H1 (cell line): ENCODE measurements at regions not wholly inside any gene's neighbourhood (a gene's known extent, or its start where the extent isn't known, plus 50 kb on each side); places are given as distances from the start of the nearest gene placed in this dataset.

Experiments used
- CTCF ChIA-PET: fragments of 300-600 bp; sonication (Branson Sonifier 250); formaldehyde crosslinking; loops from one replicate; lab custom pipeline; 2021; ENCODE audit not compliant: partially characterized antibody; lab: Charles Lee
- POLR2A ChIA-PET: fragments of 300-600 bp; sonication (Branson Sonifier 250); formaldehyde crosslinking; loops from one replicate; lab custom pipeline; 2021; ENCODE audit warnings: inconsistent platforms; ENCODE audit not compliant: partially characterized antibody; lab: Charles Lee
- DNase-seq, 2 experiments: peaks; one replicate each; pipeline versions ENCODE4 v3.0.0 to v3.0.0-alpha.2; 2010 to 2022; ENCODE audit warnings: low spot score in 2 of 2, low read depth in 1 of 2, mixed read lengths in 1 of 2
- FAIRE-seq: peaks from 2 replicates; lab custom pipeline; 2011; peaks lifted over from hg19 to GRCh38; lab: Jason Lieb, UNC
- H2AFZ ChIP-seq: 2 replicates; pipeline ENCODE4 v1.8.1; 2012; ENCODE audit warnings: low read length, inconsistent platforms
- H2AK5ac ChIP-seq: 2 replicates; pipeline ENCODE4 v1.6.1; 2013; ENCODE audit warnings: low read depth, low read length
- H2BK120ac ChIP-seq: replicated peaks from 2 replicates; pipeline ENCODE3; 2013; ENCODE audit warnings: low read depth, low read length, inconsistent platforms
- H2BK12ac ChIP-seq: 2 replicates; pipeline ENCODE4 v1.6.1; 2013; ENCODE audit warnings: low read depth, low read length
- H2BK15ac ChIP-seq: 2 replicates; pipeline ENCODE4 v1.6.1; 2013; ENCODE audit warnings: low read length
- H2BK20ac ChIP-seq: 2 replicates; pipeline ENCODE4 v1.6.1; 2013; ENCODE audit warnings: low read length
- H2BK5ac ChIP-seq: 2 replicates; pipeline ENCODE4 v1.6.1; 2013; ENCODE audit warnings: low read depth, low read length
- H3K14ac ChIP-seq: 2 replicates; pipeline ENCODE4 v1.6.1; 2013; ENCODE audit warnings: inconsistent platforms; ENCODE audit not compliant: insufficient read length
- H3K18ac ChIP-seq: 2 replicates; pipeline ENCODE4 v1.6.1; 2013; ENCODE audit warnings: low read length; ENCODE audit errors: extremely low read depth
- H3K23ac ChIP-seq: 2 replicates; pipeline ENCODE4 v1.6.1; 2013; ENCODE audit warnings: inconsistent platforms; ENCODE audit not compliant: insufficient read length
- H3K23me2 ChIP-seq: 2 replicates; pipeline ENCODE4 v1.6.1; 2013; ENCODE audit warnings: low read depth, low read length
- H3K27ac ChIP-seq: 2 replicates; pipeline ENCODE4 v1.6.1; 2011; ENCODE audit warnings: low read depth, low read length, inconsistent platforms
- H3K27me3 ChIP-seq, 4 experiments: replicated peaks in 1 of 4; 1 replicate in 1 of 4; 2 replicates in 3 of 4; pipeline versions ENCODE4 v1.6.1 to v1.8.1; 2011 to 2013; ENCODE audit warnings: low read length in 3 of 4, mild to moderate bottlenecking in 3 of 4, inconsistent platforms in 2 of 4, mixed read lengths in 2 of 4, moderate library complexity in 1 of 4; ENCODE audit not compliant: control insufficient read depth in 3 of 4, insufficient read depth in 3 of 4; ENCODE audit errors: extremely low read depth in 1 of 4
- H3K36me3 ChIP-seq, 4 experiments: 2 replicates each; pipeline versions ENCODE4 v1.6.1 to v1.8.1; 2011 to 2013; ENCODE audit warnings: mild to moderate bottlenecking in 4 of 4, low read length in 3 of 4, moderate library complexity in 2 of 4, control low read depth in 1 of 4, inconsistent platforms in 1 of 4; ENCODE audit not compliant: insufficient read depth in 4 of 4, control insufficient read depth in 2 of 4
- H3K4ac ChIP-seq: replicated peaks from 2 replicates; pipeline ENCODE3; 2013; ENCODE audit warnings: low read length, low read depth, mixed read lengths, inconsistent platforms; ENCODE audit not compliant: insufficient read length
- H3K4me1 ChIP-seq, 4 experiments: replicated peaks in 1 of 4; 1 replicate in 1 of 4; 2 replicates in 3 of 4; pipeline versions ENCODE4 v1.6.1 to v1.8.1; 2011 to 2013; ENCODE audit warnings: low read length in 3 of 4, inconsistent platforms in 2 of 4, mixed read lengths in 1 of 4; ENCODE audit not compliant: insufficient read depth in 4 of 4, control insufficient read depth in 3 of 4
- H3K4me2 ChIP-seq, 2 experiments: 2 replicates each; pipeline versions ENCODE4 v1.6.1 to v1.8.1; 2011 to 2013; ENCODE audit warnings: low read depth in 2 of 2, low read length in 2 of 2, control low read depth in 1 of 2, inconsistent platforms in 1 of 2, mild to moderate bottlenecking in 1 of 2; ENCODE audit not compliant: insufficient read depth in 1 of 2
- H3K4me3 ChIP-seq, 4 experiments: fragments of 200-600, 300-600 bp in 1 of 4; sonication (generic), shearing (Covaris generic), sonication (Bioruptor Twin) in 1 of 4; 2 replicates each; pipeline versions ENCODE4 v1.5.1 to v1.8.1; 2011 to 2016; ENCODE audit warnings: low read length in 4 of 4, low read depth in 3 of 4, control low read depth in 2 of 4, inconsistent platforms in 2 of 4, mild to moderate bottlenecking in 2 of 4, mixed read lengths in 1 of 4, moderate library complexity in 1 of 4; ENCODE audit not compliant: insufficient read depth in 2 of 4; ENCODE audit errors: extremely low read depth in 1 of 4
- H3K56ac ChIP-seq: replicated peaks from 2 replicates; pipeline ENCODE3; 2013; ENCODE audit warnings: low read depth, mild to moderate bottlenecking, mixed read lengths, low read length, inconsistent platforms; ENCODE audit not compliant: insufficient read length
- H3K79me1 ChIP-seq: 2 replicates; pipeline ENCODE4 v1.6.1; 2013; ENCODE audit warnings: low read depth, low read length, control low read depth
- H3K79me2 ChIP-seq, 2 experiments: 2 replicates each; pipeline versions ENCODE4 v1.6.1 to v1.8.1; 2012 to 2013; ENCODE audit warnings: low read length in 2 of 2, mild to moderate bottlenecking in 2 of 2, inconsistent platforms in 1 of 2; ENCODE audit not compliant: insufficient read depth in 2 of 2, control insufficient read depth in 1 of 2
- H3K9ac ChIP-seq, 4 experiments: replicated peaks in 1 of 4; 1 replicate in 1 of 4; 2 replicates in 3 of 4; pipeline versions ENCODE4 v1.6.1 to v1.8.1; 2011 to 2013; ENCODE audit warnings: low read depth in 3 of 4, low read length in 3 of 4, control low read depth in 2 of 4, mild to moderate bottlenecking in 2 of 4, moderate library complexity in 2 of 4, inconsistent platforms in 1 of 4; ENCODE audit errors: extremely low read depth in 1 of 4
- H3K9me3 ChIP-seq, 2 experiments: 2 replicates each; pipeline versions ENCODE4 v1.6.1 to v1.8.1; 2012 to 2013; ENCODE audit warnings: mild to moderate bottlenecking in 2 of 2, moderate library complexity in 2 of 2, control low read depth in 1 of 2, inconsistent platforms in 1 of 2, low read depth in 1 of 2, low read length in 1 of 2, mixed read lengths in 1 of 2; ENCODE audit not compliant: insufficient read depth in 2 of 2
- H4K20me1 ChIP-seq, 2 experiments: replicated peaks in 1 of 2; 2 replicates each; pipeline versions ENCODE3 to v1.8.1; 2011 to 2013; ENCODE audit warnings: inconsistent platforms in 2 of 2, low read length in 2 of 2, mild to moderate bottlenecking in 1 of 2; ENCODE audit not compliant: insufficient read depth in 2 of 2, control insufficient read depth in 1 of 2
- H4K5ac ChIP-seq: 2 replicates; pipeline ENCODE4 v1.6.1; 2013; ENCODE audit warnings: low read length, low read depth, mixed read lengths, inconsistent platforms; ENCODE audit not compliant: insufficient read length
- H4K8ac ChIP-seq: 2 replicates; pipeline ENCODE4 v1.8.0; 2013; ENCODE audit warnings: mild to moderate bottlenecking, moderate library complexity, low read length, inconsistent platforms; ENCODE audit not compliant: insufficient read depth; ENCODE audit errors: extremely low read depth
- H4K91ac ChIP-seq: replicated peaks from 2 replicates; pipeline ENCODE3; 2013; ENCODE audit warnings: low read length, mixed read lengths, inconsistent platforms; ENCODE audit not compliant: insufficient read length
- ASH2L ChIP-seq: fragments of 200-600, 300-600 bp; sonication (generic); IDR thresholded peaks from one replicate; pipeline ENCODE4 v1.7.1; 2017; ENCODE audit warnings: low read length
- FOSL1 ChIP-seq: IDR thresholded peaks from 2 replicates; pipeline ENCODE4 v1.6.1; 2011; ENCODE audit warnings: mild to moderate bottlenecking, low read depth, low read length, moderate library complexity; ENCODE audit not compliant: insufficient read depth
- GABPA ChIP-seq: IDR thresholded peaks from 2 replicates; pipeline ENCODE4 v1.6.1; 2011; ENCODE audit warnings: mild to moderate bottlenecking, low read length, moderate library complexity, borderline replicate concordance; ENCODE audit not compliant: insufficient read depth
- JUN ChIP-seq: IDR thresholded peaks from 2 replicates; pipeline ENCODE4 v1.6.1; 2011; ENCODE audit warnings: low read depth, mild to moderate bottlenecking, improper control_type of control experiment, low read length
- JUND ChIP-seq: IDR thresholded peaks from 2 replicates; pipeline ENCODE4 v1.6.1; 2011; ENCODE audit warnings: mild to moderate bottlenecking, improper control_type of control experiment, low read length
- PHF8 ChIP-seq: fragments of 200-600 bp; sonication (generic); conservative IDR thresholded peaks from 2 replicates; pipeline ENCODE4 v1.7.1; 2012; ENCODE audit warnings: low read depth, mild to moderate bottlenecking, inconsistent platforms, low read length, moderate library complexity
- RBBP5 ChIP-seq: IDR thresholded peaks from 2 replicates; pipeline ENCODE4 v1.7.1; 2012; ENCODE audit warnings: low read depth, mild to moderate bottlenecking, inconsistent platforms, low read length, moderate library complexity, borderline replicate concordance
- SIRT6 ChIP-seq: IDR thresholded peaks from one replicate; pipeline ENCODE4 v1.7.1; 2012; ENCODE audit warnings: low read length, inconsistent platforms
- SP1 ChIP-seq: IDR thresholded peaks from 2 replicates; pipeline ENCODE4 v1.6.1; 2011; ENCODE audit warnings: low read depth, low read length
- SP4 ChIP-seq: IDR thresholded peaks from 2 replicates; pipeline ENCODE4 v1.6.1; 2012; ENCODE audit warnings: low read length, inconsistent platforms
- TAF1 ChIP-seq: IDR thresholded peaks from 2 replicates; pipeline ENCODE4 v1.6.1; 2011; ENCODE audit warnings: mild to moderate bottlenecking, low read depth, low read length
- TEAD4 ChIP-seq: IDR thresholded peaks from 2 replicates; pipeline ENCODE4 v1.6.1; 2012; ENCODE audit warnings: low read depth, low read length, inconsistent platforms, mixed read lengths
- YY1 ChIP-seq: IDR thresholded peaks from 2 replicates; pipeline ENCODE4 v1.6.1; 2011; ENCODE audit warnings: low read depth, mild to moderate bottlenecking, low read length
- WGBS, 2 experiments: shearing (Covaris generic) in 1 of 2; methylation state at CpG; one replicate each; pipeline versions ENCODE4 v1.1.6 to v1.1.7; 2013 to 2015; ENCODE audit warnings: low lambda C conversion rate in 2 of 2, mixed read lengths in 2 of 2, inconsistent platforms in 1 of 2, low coverage in 1 of 2, missing lambda C conversion rate in 1 of 2; ENCODE audit not compliant: insufficient replicate concordance in 2 of 2, insufficient coverage in 1 of 2, insufficient read length in 1 of 2; ENCODE audit errors: extremely low coverage in 1 of 2, missing lambda C conversion rate in 1 of 2; 5-methylcytosine and 5-hydroxymethylcytosine counted together
- TF ChIP-seq, protein P1 (sequence below): IDR thresholded peaks from 2 replicates; pipeline ENCODE4 v1.6.1; 2011; ENCODE audit warnings: low read length, improper control_type of control experiment

DNA sequence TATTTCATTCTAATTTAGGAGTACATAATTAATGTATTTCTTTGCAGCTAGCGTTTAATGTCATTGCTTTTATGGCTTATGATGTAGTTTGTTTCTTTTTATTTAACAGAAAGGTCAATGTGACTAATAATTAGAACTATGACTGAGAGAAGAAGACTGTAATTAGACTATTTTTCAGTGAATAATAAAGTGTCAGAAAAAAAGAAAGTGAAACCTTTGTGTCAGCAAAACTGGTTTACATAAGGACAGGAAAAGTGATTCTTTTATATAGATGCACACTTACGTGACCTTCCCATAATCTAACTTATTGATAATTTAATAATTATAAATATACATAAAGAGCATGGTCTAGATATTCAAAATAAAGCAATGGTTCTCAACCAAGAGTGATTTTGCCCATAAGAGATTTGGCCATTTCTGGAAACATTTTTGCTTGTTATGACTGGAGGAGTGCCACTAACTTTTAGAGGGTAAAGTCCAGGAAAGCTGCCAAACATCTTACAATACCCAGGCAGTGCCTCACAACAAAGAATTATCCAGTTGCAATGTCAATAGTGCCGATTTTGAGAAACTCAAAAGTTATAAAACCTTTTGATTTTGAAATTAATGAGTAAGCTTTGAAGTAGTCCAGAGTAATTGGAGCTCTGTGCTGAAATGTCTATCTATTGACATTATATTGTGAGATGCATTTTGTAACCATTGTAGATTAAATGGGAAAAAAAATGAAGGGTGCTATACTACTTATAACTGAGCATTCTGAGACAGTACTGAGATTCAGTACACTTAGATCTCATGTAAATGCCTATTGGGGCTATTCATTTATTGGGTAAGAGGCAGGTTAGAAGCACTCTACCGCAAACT, 227.1 kb downstream of the C12orf50 start:
- no peak for FAIRE-seq
- no peak for TF ChIP-seq JUN
- TF ChIP-seq, protein P1, sequence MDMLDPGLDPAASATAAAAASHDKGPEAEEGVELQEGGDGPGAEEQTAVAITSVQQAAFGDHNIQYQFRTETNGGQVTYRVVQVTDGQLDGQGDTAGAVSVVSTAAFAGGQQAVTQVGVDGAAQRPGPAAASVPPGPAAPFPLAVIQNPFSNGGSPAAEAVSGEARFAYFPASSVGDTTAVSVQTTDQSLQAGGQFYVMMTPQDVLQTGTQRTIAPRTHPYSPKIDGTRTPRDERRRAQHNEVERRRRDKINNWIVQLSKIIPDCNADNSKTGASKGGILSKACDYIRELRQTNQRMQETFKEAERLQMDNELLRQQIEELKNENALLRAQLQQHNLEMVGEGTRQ, result no peak
- no peak for TF ChIP-seq SP4
- no peak for TF ChIP-seq GABPA
- no peak for TF ChIP-seq SP1
- TF ChIP-seq ASH2L, result no peak
- no peak for TF ChIP-seq FOSL1
- no peak for TF ChIP-seq SIRT6
- TF ChIP-seq TEAD4, result no peak
- TF ChIP-seq TAF1, result no peak
- TF ChIP-seq PHF8, result no peak
- no peak for TF ChIP-seq YY1
- TF ChIP-seq RBBP5, result no peak
- no peak for TF ChIP-seq JUND

More for the DNA sequence above, 227.1 kb downstream of the C12orf50 start:
- no peaks in the 10 kb centered on the region for H4K20me1 ChIP-seq
- no peak overlapping the region for H4K5ac ChIP-seq
- ChIA-PET POLR2A (no interaction called here), CTCF (no interaction called here)
- H3K18ac ChIP-seq, result no peak overlapping the region
- no peak overlapping the region for H4K91ac ChIP-seq
- WGBS, 2 experiments, result 88% methylated on average over 4 of the region's 4 CpGs; no CpG with 5 or more reads in 1 of the 2 experiments
- no peak overlapping the region for H2AFZ ChIP-seq
- H3K14ac ChIP-seq, result no peak overlapping the region
- H3K27ac ChIP-seq, result no peak overlapping the region
- H3K9me3 ChIP-seq, result no peaks in the 10 kb centered on the region
- H2AK5ac ChIP-seq, result no peak overlapping the region
- H3K23me2 ChIP-seq, result no peaks in the 10 kb centered on the region; the same call in 1 of the 2 replicates
- no peak overlapping the region for H3K9ac ChIP-seq
- no peak overlapping the region for H4K8ac ChIP-seq
- no peaks in the 10 kb centered on the region for H3K27me3 ChIP-seq
- H3K4me1 ChIP-seq, result no peaks in the 10 kb centered on the region
- H2BK5ac ChIP-seq, result no peak overlapping the region
- H3K36me3 ChIP-seq, result no peaks in the 10 kb centered on the region
- H2BK20ac ChIP-seq, result no peak overlapping the region
- H3K4ac ChIP-seq, result no peak overlapping the region
- no peak overlapping the region for H3K4me2 ChIP-seq
- no peak for DNase-seq
- H2BK120ac ChIP-seq, result no peak overlapping the region
- no peak overlapping the region for H3K56ac ChIP-seq
- H2BK15ac ChIP-seq, result no peak overlapping the region
- H2BK12ac ChIP-seq, result no peak overlapping the region
- H3K23ac ChIP-seq, result no peak overlapping the region
- H3K79me2 ChIP-seq, result no peaks in the 10 kb centered on the region
- no peaks in the 10 kb centered on the region for H3K79me1 ChIP-seq
- no peak overlapping the region for H3K4me3 ChIP-seq
